ENCODE measurements at regions not wholly inside any gene's neighbourhood (a gene's known extent, or its start where the extent isn't known, plus 50 kb on each side); places are given as distances from the start of the nearest gene placed in this dataset.

DNA sequence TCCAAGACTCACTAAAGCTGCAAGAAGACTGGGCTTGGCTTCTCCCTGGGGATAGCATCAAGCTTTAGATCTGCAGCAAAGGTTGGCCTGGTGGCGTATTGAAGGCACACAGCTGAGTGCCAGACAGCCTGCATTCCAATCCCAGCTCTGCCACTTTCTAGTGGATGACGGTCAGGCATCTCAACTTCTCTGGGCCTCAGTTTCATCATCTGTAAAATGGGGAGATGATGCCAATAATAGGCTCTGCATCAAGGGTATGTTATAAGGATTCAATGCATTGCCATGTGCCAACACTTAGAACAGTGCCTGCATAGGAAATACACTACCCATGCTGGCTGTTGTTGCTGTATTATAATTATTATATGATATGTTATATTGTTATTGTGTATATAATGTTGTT lies 220.4 kb downstream of the NPHP4 start:
- ATAC-seq (ENCODE audit: insufficient read depth, low read depth): no peak

DNA sequence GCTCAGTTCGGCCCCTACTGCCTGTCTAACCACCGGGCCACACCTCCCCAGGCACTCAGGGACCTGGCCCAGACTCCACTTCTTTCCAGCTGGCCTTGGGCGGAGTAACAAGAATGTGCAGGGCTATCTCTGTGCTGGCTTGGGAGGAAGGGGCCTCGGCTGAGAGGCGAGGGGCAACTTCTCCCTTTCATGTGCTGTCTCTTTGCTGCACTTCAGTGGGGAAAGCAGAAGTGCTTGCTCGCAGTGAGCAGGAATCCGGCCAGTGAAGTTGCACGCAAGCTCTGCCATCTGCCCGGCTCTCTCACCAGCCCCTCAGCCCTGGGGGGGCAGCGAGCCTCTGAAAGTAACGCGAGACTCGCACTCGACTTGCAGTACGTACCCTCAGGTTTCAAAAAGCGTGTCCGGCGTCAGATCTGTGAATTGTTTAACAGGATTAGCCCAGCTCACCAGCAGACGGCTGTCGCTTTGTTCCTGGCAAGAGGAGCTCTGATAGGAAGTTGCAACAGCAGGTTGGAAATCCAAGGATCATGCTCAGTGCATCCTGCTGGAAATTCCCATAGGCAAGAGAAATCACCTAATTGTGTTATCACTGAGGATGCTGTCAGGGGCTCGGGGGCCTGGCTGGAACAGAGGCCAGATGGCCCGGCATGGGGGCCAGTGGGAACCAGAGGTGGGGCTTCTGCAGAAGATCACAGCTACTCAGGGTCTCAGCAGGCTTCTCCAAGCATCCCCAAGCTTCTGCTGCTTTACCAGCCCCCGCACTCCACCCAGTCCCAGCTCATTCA lies 221.1 kb downstream of the NPHP4 start:
- no peak overlapping the region for H3K4me3 ChIP-seq (ENCODE audit: low read depth in 1 of 2, low read length in 2 of 2)
- no peak overlapping the region for H3K9ac ChIP-seq (ENCODE audit: low read depth, low read length)
- no peaks in the 10 kb centered on the region for H3K9me3 ChIP-seq (ENCODE audit: insufficient read depth, low read length, severe bottlenecking)
- H3K27ac ChIP-seq (ENCODE audit: low read length): no peak overlapping the region
- H3K4me1 ChIP-seq (ENCODE audit: insufficient read depth, low read length): no peaks in the 10 kb centered on the region
- no peaks in the 10 kb centered on the region for H3K36me3 ChIP-seq (ENCODE audit: insufficient read depth, low read length)
- H4K20me1 ChIP-seq (ENCODE audit: insufficient read depth, low read length): no peaks in the 10 kb centered on the region
- no peaks in the 10 kb centered on the region for H3K79me2 ChIP-seq (ENCODE audit: insufficient read depth, low read length)
- TF ChIP-seq EZH2 (IDR thresholded peaks at IDR 0.05; ENCODE audit: borderline replicate concordance, low read depth, low read length, severe bottlenecking): no peak
- TF ChIP-seq, protein P1, sequence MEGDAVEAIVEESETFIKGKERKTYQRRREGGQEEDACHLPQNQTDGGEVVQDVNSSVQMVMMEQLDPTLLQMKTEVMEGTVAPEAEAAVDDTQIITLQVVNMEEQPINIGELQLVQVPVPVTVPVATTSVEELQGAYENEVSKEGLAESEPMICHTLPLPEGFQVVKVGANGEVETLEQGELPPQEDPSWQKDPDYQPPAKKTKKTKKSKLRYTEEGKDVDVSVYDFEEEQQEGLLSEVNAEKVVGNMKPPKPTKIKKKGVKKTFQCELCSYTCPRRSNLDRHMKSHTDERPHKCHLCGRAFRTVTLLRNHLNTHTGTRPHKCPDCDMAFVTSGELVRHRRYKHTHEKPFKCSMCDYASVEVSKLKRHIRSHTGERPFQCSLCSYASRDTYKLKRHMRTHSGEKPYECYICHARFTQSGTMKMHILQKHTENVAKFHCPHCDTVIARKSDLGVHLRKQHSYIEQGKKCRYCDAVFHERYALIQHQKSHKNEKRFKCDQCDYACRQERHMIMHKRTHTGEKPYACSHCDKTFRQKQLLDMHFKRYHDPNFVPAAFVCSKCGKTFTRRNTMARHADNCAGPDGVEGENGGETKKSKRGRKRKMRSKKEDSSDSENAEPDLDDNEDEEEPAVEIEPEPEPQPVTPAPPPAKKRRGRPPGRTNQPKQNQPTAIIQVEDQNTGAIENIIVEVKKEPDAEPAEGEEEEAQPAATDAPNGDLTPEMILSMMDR (IDR thresholded peaks at IDR 0.05; ENCODE audit: borderline replicate concordance, extremely low read depth, low read length, poor library complexity, severe bottlenecking): no peak
- ATAC-seq (ENCODE audit: insufficient read depth, low read depth): no peak
- H2AFZ ChIP-seq (ENCODE audit: low read depth, low read length): no peak overlapping the region
- no peak for DNase-seq
- peaks cover 3% of the 10 kb centered on the region for H3K27me3 ChIP-seq (ENCODE audit: insufficient read depth, low read length, poor library complexity)
- H3K4me2 ChIP-seq (ENCODE audit: insufficient read depth, low read length): no peak overlapping the region

More for the DNA sequence above, 220.4 kb downstream of the NPHP4 start:
- Histone ChIP-seq H3K9me3 (ENCODE audit: insufficient read depth, low read length, severe bottlenecking) (no peaks in the 10 kb centered on the region), H3K36me3 (ENCODE audit: insufficient read depth, low read length) (no peaks in the 10 kb centered on the region), H2AFZ (ENCODE audit: low read depth, low read length) (no peak overlapping the region), H3K4me1 (ENCODE audit: insufficient read depth, low read length) (no peaks in the 10 kb centered on the region), H3K4me3 (ENCODE audit: low read depth in 1 of 2, low read length in 2 of 2) (no peak overlapping the region), H3K4me2 (ENCODE audit: insufficient read depth, low read length) (no peak overlapping the region), H4K20me1 (ENCODE audit: insufficient read depth, low read length) (no peaks in the 10 kb centered on the region), H3K27me3 (ENCODE audit: insufficient read depth, low read length, poor library complexity) (peaks cover 3% of the 10 kb centered on the region), H3K79me2 (ENCODE audit: insufficient read depth, low read length) (no peaks in the 10 kb centered on the region), H3K9ac (ENCODE audit: low read depth, low read length) (no peak overlapping the region), H3K27ac (ENCODE audit: low read length) (no peak overlapping the region)
- TF ChIP-seq, protein P1 (IDR thresholded peaks at IDR 0.05; ENCODE audit: borderline replicate concordance, extremely low read depth, low read length, poor library complexity, severe bottlenecking): no peak
- TF ChIP-seq EZH2 (IDR thresholded peaks at IDR 0.05; ENCODE audit: borderline replicate concordance, low read depth, low read length, severe bottlenecking): no peak
- DNase-seq: no peak

DNA sequence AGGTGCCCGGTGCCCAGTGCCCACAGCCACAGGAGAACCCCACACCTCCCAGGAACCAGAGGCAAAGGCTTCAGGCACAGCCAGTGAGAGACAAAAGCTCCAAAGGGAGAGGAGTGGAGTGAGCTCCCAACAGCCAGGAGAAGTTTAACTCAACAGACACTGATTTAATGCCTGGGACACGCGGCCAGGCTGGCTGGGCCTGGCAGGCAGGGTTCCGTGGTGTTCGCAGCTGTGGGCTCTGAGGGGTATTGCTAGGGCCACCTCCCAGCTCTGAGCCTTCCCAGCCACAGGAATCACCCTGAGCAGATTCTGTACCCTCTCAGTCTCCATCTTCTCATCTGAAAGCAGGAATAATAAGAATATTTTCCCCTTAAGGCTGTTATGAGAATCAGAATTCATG lies 222.5 kb downstream of the NPHP4 start:
- DNase-seq: no peak
- H3K4me2 ChIP-seq (ENCODE audit: insufficient read depth, low read length): no peak overlapping the region
- H3K4me3 ChIP-seq (ENCODE audit: low read depth in 1 of 2, low read length in 2 of 2): no peak overlapping the region
- H4K20me1 ChIP-seq (ENCODE audit: insufficient read depth, low read length): no peaks in the 10 kb centered on the region
- no peaks in the 10 kb centered on the region for H3K9me3 ChIP-seq (ENCODE audit: insufficient read depth, low read length, severe bottlenecking)
- ATAC-seq (ENCODE audit: insufficient read depth, low read depth): no peak
- no peaks in the 10 kb centered on the region for H3K4me1 ChIP-seq (ENCODE audit: insufficient read depth, low read length)
- no peak overlapping the region for H3K27ac ChIP-seq (ENCODE audit: low read length)
- H3K27me3 ChIP-seq (ENCODE audit: insufficient read depth, low read length, poor library complexity): peaks cover 3% of the 10 kb centered on the region
- H3K36me3 ChIP-seq (ENCODE audit: insufficient read depth, low read length): no peaks in the 10 kb centered on the region
- H2AFZ ChIP-seq (ENCODE audit: low read depth, low read length): no peak overlapping the region
- no peaks in the 10 kb centered on the region for H3K79me2 ChIP-seq (ENCODE audit: insufficient read depth, low read length)
- no peak for TF ChIP-seq EZH2 (IDR thresholded peaks at IDR 0.05; ENCODE audit: borderline replicate concordance, low read depth, low read length, severe bottlenecking)
- TF ChIP-seq, protein P1 (IDR thresholded peaks at IDR 0.05; ENCODE audit: borderline replicate concordance, extremely low read depth, low read length, poor library complexity, severe bottlenecking): no peak
- no peak overlapping the region for H3K9ac ChIP-seq (ENCODE audit: low read depth, low read length)
